Hepatocyte (in vitro differentiated cells): ENCODE measurements at regions not wholly inside any gene's neighbourhood (a gene's known extent, or its start where the extent isn't known, plus 50 kb on each side); places are given as distances from the start of the nearest gene placed in this dataset.

Experiments used
- EZH2 ChIP-seq: fragments of 200-600 bp; sonication (generic); IDR thresholded peaks from 2 replicates; pipeline ENCODE4 v1.6.1; 2016; ENCODE audit warnings: antibody characterized with exemption, mild to moderate bottlenecking, borderline replicate concordance
- EZH2phosphoT487 ChIP-seq: fragments of 200-600 bp; sonication (generic); IDR thresholded peaks from one replicate; pipeline ENCODE4 v1.6.1; 2018; ENCODE audit warnings: antibody characterized with exemption, mild to moderate bottlenecking, low read depth, moderate library complexity; ENCODE audit not compliant: unreplicated experiment, severe bottlenecking
- TF ChIP-seq, protein P1 (sequence below): fragments of 200-600 bp; sonication (generic); IDR thresholded peaks from 2 replicates; pipeline ENCODE4 v1.5.1; 2016; ENCODE audit warnings: antibody characterized with exemption, mild to moderate bottlenecking; ENCODE audit not compliant: poor library complexity

- TF ChIP-seq, protein P1, sequence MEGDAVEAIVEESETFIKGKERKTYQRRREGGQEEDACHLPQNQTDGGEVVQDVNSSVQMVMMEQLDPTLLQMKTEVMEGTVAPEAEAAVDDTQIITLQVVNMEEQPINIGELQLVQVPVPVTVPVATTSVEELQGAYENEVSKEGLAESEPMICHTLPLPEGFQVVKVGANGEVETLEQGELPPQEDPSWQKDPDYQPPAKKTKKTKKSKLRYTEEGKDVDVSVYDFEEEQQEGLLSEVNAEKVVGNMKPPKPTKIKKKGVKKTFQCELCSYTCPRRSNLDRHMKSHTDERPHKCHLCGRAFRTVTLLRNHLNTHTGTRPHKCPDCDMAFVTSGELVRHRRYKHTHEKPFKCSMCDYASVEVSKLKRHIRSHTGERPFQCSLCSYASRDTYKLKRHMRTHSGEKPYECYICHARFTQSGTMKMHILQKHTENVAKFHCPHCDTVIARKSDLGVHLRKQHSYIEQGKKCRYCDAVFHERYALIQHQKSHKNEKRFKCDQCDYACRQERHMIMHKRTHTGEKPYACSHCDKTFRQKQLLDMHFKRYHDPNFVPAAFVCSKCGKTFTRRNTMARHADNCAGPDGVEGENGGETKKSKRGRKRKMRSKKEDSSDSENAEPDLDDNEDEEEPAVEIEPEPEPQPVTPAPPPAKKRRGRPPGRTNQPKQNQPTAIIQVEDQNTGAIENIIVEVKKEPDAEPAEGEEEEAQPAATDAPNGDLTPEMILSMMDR: no peak
- TF ChIP-seq EZH2 (no peak), EZH2phosphoT487 (no peak)
These were observed 662.9 kb downstream of the SQOR start for GRCh38 chr15:46297766-46298165.
